ENCODE measurements at regions not wholly inside any gene's neighbourhood (a gene's known extent, or its start where the extent isn't known, plus 50 kb on each side); places are given as distances from the start of the nearest gene placed in this dataset.
"Not testable (repeated sequence)": the region's sequence is repeated elsewhere in the genome, so short reads cannot be mapped to it uniquely, and the experiment has no call there.

DNA sequence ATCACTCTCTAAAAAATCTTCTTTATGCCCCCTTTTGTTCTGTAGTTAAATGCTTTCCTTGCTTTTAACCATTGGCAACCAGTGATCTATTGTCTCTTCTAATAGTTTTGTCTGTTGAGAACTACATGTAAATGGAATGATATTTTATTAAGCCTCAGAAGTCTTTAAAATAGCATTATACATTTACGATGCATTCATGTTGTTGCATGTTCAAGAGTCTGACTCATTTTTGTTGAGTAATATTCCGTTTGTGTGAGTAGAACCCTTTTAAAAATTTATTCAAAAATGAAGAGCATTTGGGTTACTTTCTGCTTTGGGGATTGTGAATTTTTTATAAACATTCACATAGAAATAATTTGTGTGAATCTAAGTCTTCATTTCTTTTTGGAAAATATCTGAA is 1352.9 kb downstream of the NCAM2 start:
- TF ChIP-seq, protein P1, sequence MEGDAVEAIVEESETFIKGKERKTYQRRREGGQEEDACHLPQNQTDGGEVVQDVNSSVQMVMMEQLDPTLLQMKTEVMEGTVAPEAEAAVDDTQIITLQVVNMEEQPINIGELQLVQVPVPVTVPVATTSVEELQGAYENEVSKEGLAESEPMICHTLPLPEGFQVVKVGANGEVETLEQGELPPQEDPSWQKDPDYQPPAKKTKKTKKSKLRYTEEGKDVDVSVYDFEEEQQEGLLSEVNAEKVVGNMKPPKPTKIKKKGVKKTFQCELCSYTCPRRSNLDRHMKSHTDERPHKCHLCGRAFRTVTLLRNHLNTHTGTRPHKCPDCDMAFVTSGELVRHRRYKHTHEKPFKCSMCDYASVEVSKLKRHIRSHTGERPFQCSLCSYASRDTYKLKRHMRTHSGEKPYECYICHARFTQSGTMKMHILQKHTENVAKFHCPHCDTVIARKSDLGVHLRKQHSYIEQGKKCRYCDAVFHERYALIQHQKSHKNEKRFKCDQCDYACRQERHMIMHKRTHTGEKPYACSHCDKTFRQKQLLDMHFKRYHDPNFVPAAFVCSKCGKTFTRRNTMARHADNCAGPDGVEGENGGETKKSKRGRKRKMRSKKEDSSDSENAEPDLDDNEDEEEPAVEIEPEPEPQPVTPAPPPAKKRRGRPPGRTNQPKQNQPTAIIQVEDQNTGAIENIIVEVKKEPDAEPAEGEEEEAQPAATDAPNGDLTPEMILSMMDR (IDR thresholded peaks at IDR 0.05; ENCODE audit: borderline replicate concordance) = no peak
- Histone ChIP-seq H3K27me3 (ENCODE audit: low read depth) (no peaks in the 10 kb centered on the region), H3K4me1 (no peaks in the 10 kb centered on the region), H3K4me3 (no peak overlapping the region), H3K9me3 (replicated peaks) (peaks cover 19% of the 10 kb centered on the region), H3K36me3 (no peaks in the 10 kb centered on the region), H3K27ac (replicated peaks) (no peak overlapping the region)
- intact Hi-C loops (cut with micrococcal nuclease) = no loop called here
- no peak for DNase-seq

DNA sequence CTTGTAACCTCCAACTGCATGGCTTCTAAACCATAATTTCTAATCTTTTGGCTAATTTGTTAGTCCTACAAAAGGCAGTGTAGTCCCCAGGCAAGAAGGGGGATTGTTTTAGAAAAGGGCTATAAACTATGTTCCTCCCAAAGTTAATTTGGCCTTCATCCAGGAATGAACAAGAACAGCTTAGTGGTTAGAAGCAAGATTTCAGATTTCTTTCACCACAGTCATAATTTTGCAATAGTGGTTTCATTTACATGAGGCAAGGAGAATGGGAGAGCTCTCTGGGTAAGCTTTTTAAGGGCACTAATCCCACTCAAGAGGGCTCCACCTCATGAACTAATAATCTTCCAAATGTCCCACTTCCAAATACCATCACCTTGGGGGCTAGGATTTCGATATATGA is 1353.9 kb downstream of the NCAM2 start:
- no peak for DNase-seq
- Histone ChIP-seq H3K9me3 (replicated peaks) (peaks cover 19% of the 10 kb centered on the region), H3K27me3 (ENCODE audit: low read depth) (no peaks in the 10 kb centered on the region), H3K27ac (replicated peaks) (no peak overlapping the region), H3K36me3 (no peaks in the 10 kb centered on the region), H3K4me1 (no peaks in the 10 kb centered on the region), H3K4me3 (no peak overlapping the region)
- TF ChIP-seq, protein P1 (IDR thresholded peaks at IDR 0.05; ENCODE audit: borderline replicate concordance) = no peak
- intact Hi-C loops (cut with micrococcal nuclease) = no loop called here

DNA sequence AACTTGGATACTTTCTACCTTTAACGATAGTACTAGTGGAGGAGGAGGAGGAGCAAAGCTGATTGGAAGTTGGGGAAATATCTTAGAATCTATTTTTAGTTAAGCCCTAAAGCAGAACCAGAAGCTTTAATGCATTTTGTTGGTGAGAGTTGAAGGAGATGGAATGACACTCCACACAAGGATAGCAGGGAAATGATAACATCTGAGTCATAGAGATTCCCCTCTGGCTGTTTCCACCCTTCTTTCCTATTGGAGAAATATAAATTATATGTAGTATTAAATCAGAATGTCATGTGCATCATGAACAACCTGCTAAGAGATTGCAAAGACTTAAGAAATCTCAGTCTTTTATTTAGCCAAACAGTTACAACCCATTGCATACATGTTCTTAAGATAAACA is 1357.7 kb downstream of the NCAM2 start:
- no peak for DNase-seq
- TF ChIP-seq, protein P1 (IDR thresholded peaks at IDR 0.05; ENCODE audit: borderline replicate concordance) = no peak
- Histone ChIP-seq H3K9me3 (replicated peaks) (peaks cover 16% of the 10 kb centered on the region), H3K4me3 (no peak overlapping the region), H3K27me3 (ENCODE audit: low read depth) (no peaks in the 10 kb centered on the region), H3K27ac (replicated peaks) (no peak overlapping the region), H3K4me1 (no peaks in the 10 kb centered on the region), H3K36me3 (no peaks in the 10 kb centered on the region)
- intact Hi-C loops (cut with micrococcal nuclease) = no loop called here

DNA sequence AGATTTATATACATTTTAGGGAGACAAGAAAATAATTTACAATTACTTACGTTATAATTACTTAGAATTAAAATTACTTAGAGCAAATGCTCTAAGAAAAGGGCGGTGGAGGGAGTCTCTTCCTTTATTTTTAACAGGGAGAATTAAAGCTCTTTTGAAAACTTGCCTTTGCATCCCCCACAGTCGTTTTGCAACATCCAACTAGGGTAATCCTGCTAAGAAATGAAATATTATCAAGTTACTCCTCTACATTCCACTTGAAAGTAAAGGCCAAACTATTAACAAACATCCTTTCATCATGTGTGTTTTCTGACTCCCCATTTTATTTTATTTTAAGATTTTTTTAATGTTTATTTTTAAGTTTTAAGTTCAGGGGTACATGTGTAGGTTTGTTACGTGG is 1358.5 kb downstream of the NCAM2 start:
- H3K4me3 ChIP-seq = no peak overlapping the region
- H3K27me3 ChIP-seq (ENCODE audit: low read depth) = no peaks in the 10 kb centered on the region
- no peak for DNase-seq
- peaks cover 16% of the 10 kb centered on the region for H3K9me3 ChIP-seq (replicated peaks)
- H3K4me1 ChIP-seq = no peaks in the 10 kb centered on the region
- intact Hi-C loops (cut with micrococcal nuclease) = no loop called here
- TF ChIP-seq, protein P1 (IDR thresholded peaks at IDR 0.05; ENCODE audit: borderline replicate concordance) = no peak
- H3K27ac ChIP-seq (replicated peaks) = no peak overlapping the region
- H3K36me3 ChIP-seq = no peaks in the 10 kb centered on the region

DNA sequence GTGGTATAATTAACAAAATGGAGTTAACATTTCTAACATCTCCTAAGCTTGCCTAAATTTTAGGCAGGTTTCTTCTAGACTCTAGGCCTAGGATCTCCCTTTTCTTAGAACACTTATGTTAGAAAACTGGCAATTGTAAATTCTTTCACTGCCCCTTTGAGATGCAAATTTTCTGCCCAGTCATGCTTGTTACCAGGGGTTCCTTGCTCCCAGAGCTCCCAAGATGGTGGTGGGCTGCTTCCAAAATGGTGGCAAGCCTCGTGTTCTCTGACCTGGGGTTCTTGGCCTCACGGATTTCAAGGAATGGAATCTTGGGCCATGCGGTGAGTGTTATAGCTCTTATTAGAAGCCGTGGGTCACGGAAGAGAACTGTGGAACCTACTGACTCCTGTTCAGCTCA is 1361.4 kb downstream of the NCAM2 start:
- H3K36me3 ChIP-seq; H3K9me3 ChIP-seq (replicated peaks); H3K27me3 ChIP-seq (ENCODE audit: low read depth); intact Hi-C loops (cut with micrococcal nuclease); H3K4me1 ChIP-seq; H3K4me3 ChIP-seq; DNase-seq; H3K27ac ChIP-seq (replicated peaks): not testable (repeated sequence)

DNA sequence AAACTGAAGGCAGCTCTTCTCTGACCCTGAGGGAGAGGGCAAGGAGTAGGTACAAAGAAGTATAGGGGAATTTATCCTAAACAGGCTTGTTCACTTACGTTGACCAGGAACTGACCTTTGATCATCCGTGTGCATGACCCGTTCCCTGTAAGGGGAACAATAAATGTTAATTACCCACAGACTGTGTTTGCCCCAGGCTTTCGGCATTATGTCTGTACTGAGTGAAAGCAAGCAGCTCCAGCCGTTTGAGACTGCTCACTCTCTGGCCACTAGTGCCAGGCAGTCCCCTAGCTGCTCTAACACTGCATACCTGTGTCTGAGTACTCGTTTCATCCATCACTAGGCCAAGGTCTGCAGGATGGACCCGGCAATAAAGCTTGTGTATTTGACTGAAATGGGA is 1365.3 kb downstream of the NCAM2 start:
- TF ChIP-seq, protein P1 (IDR thresholded peaks at IDR 0.05; ENCODE audit: borderline replicate concordance) = no peak
- no peaks in the 10 kb centered on the region for H3K27me3 ChIP-seq (ENCODE audit: low read depth)
- H3K36me3 ChIP-seq = no peaks in the 10 kb centered on the region
- no peak overlapping the region for H3K4me3 ChIP-seq
- H3K9me3 ChIP-seq (replicated peaks) = no peaks in the 10 kb centered on the region
- no peak overlapping the region for H3K27ac ChIP-seq (replicated peaks)
- intact Hi-C loops (cut with micrococcal nuclease) = no loop called here
- H3K4me1 ChIP-seq = no peaks in the 10 kb centered on the region
- no peak for DNase-seq

All from left ventricle myocardium inferior (tissue), 1 donor.